Liver (tissue), 8 donors: ENCODE measurements at regions not wholly inside any gene's neighbourhood (a gene's known extent, or its start where the extent isn't known, plus 50 kb on each side); places are given as distances from the start of the nearest gene placed in this dataset.

ENCODE experiments used
- DNase-seq: peaks from one replicate; pipeline ENCODE4 v3.0.0-alpha.2; 2017; ENCODE audit warnings: low spot score
- H3K27ac ChIP-seq, 2 donors: one replicate each; pipeline ENCODE4 v1.7.0; 2013; ENCODE audit warnings: inconsistent platforms in 2 of 2, low read length in 2 of 2, control low read depth in 1 of 2, low read depth in 1 of 2, mild to moderate bottlenecking in 1 of 2
- H3K27me3 ChIP-seq, 4 donors: one replicate each; pipeline versions ENCODE4 v1.6.1 to v1.7.0; 2013; ENCODE audit warnings: low read length in 3 of 4, inconsistent platforms in 1 of 4, mild to moderate bottlenecking in 1 of 4, moderate library complexity in 1 of 4; ENCODE audit not compliant: control insufficient read depth in 4 of 4, insufficient read depth in 4 of 4
- H3K36me3 ChIP-seq, 4 donors: one replicate each; pipeline versions ENCODE4 v1.6.1 to v1.7.0; 2013; ENCODE audit warnings: low read length in 3 of 4, mild to moderate bottlenecking in 3 of 4, low read depth in 1 of 4, moderate library complexity in 1 of 4; ENCODE audit not compliant: control insufficient read depth in 4 of 4, insufficient read depth in 3 of 4
- H3K4me1 ChIP-seq, 4 donors: one replicate each; pipeline versions ENCODE4 v1.6.1 to v1.7.0; 2013; ENCODE audit warnings: low read length in 3 of 4, mild to moderate bottlenecking in 3 of 4, moderate library complexity in 1 of 4; ENCODE audit not compliant: control insufficient read depth in 4 of 4, insufficient read depth in 4 of 4
- H3K4me3 ChIP-seq, 3 donors: one replicate each; pipeline versions ENCODE4 v1.6.1 to v1.7.0; 2013; ENCODE audit warnings: low read length in 3 of 3, control low read depth in 1 of 3, low read depth in 1 of 3, mild to moderate bottlenecking in 1 of 3
- H3K9ac ChIP-seq, 2 donors: one replicate each; pipeline ENCODE4 v1.7.0; 2013; ENCODE audit warnings: low read length in 2 of 2, mild to moderate bottlenecking in 2 of 2, moderate library complexity in 2 of 2, control low read depth in 1 of 2, low read depth in 1 of 2
- H3K9me3 ChIP-seq, 4 donors: one replicate each; pipeline versions ENCODE4 v1.6.1 to v1.7.0; 2013; ENCODE audit warnings: low read length in 3 of 4; ENCODE audit not compliant: control insufficient read depth in 4 of 4
- CTCF ChIP-seq: fragments of 150-350 bp; IDR thresholded peaks from 2 replicates; pipeline ENCODE4 v1.5.1; 2017; ENCODE audit warnings: improper control_type of control experiment, low read depth, low read length; ENCODE audit not compliant: missing input control
- EGR1 ChIP-seq, 2 donors: IDR thresholded peaks; 2 replicates each; pipeline ENCODE4 v1.6.1; 2016 to 2018; ENCODE audit warnings: antibody characterized with exemption in 2 of 2, low read depth in 2 of 2
- FOXA1 ChIP-seq: IDR thresholded peaks from 2 replicates; pipeline ENCODE4 v1.6.1; 2016; ENCODE audit warnings: antibody characterized with exemption
- FOXA2 ChIP-seq: IDR thresholded peaks from 2 replicates; pipeline ENCODE4 v1.6.1; 2016; ENCODE audit warnings: antibody characterized with exemption
- GABPA ChIP-seq, 2 donors: IDR thresholded peaks in 1 of 2; conservative IDR thresholded peaks in 1 of 2; 2 replicates each; pipeline ENCODE4 v1.6.1; 2016; ENCODE audit warnings: antibody characterized with exemption in 2 of 2, mild to moderate bottlenecking in 1 of 2, moderate library complexity in 1 of 2
- HNF4A ChIP-seq, 2 donors: conservative IDR thresholded peaks; 2 replicates each; pipeline ENCODE4 v1.6.1; 2016; ENCODE audit warnings: antibody characterized with exemption in 2 of 2, mild to moderate bottlenecking in 2 of 2
- HNF4G ChIP-seq: IDR thresholded peaks from 2 replicates; pipeline ENCODE4 v1.6.1; 2016; ENCODE audit warnings: antibody characterized with exemption
- JUND ChIP-seq, 2 donors: IDR thresholded peaks; 2 replicates each; pipeline ENCODE4 v1.6.1; 2016; ENCODE audit warnings: antibody characterized with exemption in 2 of 2
- MAX ChIP-seq: IDR thresholded peaks from 2 replicates; pipeline ENCODE4 v1.6.1; 2016; ENCODE audit warnings: antibody characterized with exemption
- NR2F2 ChIP-seq: IDR thresholded peaks from 2 replicates; pipeline ENCODE4 v1.6.1; 2016; ENCODE audit warnings: antibody characterized with exemption
- RAD21 ChIP-seq, 2 donors: IDR thresholded peaks; 2 replicates each; pipeline ENCODE4 v1.6.1; 2016; ENCODE audit warnings: antibody characterized with exemption in 2 of 2, mild to moderate bottlenecking in 2 of 2
- REST ChIP-seq: IDR thresholded peaks from 2 replicates; pipeline ENCODE4 v1.6.1; 2016; ENCODE audit warnings: antibody characterized with exemption, mild to moderate bottlenecking
- RXRA ChIP-seq, 2 donors: IDR thresholded peaks; 2 replicates each; pipeline ENCODE4 v1.6.1; 2017 to 2018; ENCODE audit warnings: antibody characterized with exemption in 2 of 2, mild to moderate bottlenecking in 1 of 2
- SP1 ChIP-seq: IDR thresholded peaks from 2 replicates; pipeline ENCODE4 v1.6.1; 2018; ENCODE audit warnings: antibody characterized with exemption, mild to moderate bottlenecking
- TAF1 ChIP-seq: conservative IDR thresholded peaks from 2 replicates; pipeline ENCODE4 v1.6.1; 2016; ENCODE audit warnings: antibody characterized with exemption, mild to moderate bottlenecking
- YY1 ChIP-seq: IDR thresholded peaks from 2 replicates; pipeline ENCODE4 v1.6.1; 2016; ENCODE audit warnings: antibody characterized with exemption, mild to moderate bottlenecking
- WGBS: extraction: QIAGEN DNeasy Blood & Tissue Kit; methylation state at CpG from one replicate; pipeline ENCODE4 v1.1.7; 2013; 5-methylcytosine and 5-hydroxymethylcytosine counted together
- TF ChIP-seq, protein P1 (sequence below): IDR thresholded peaks from 2 replicates; pipeline ENCODE4 v1.6.1; 2016; ENCODE audit warnings: antibody characterized with exemption
- TF ChIP-seq, protein P2 (sequence below): IDR thresholded peaks from 2 replicates; pipeline ENCODE4 v1.6.1; 2016; ENCODE audit warnings: antibody characterized with exemption
- donor health status: healthy.
- donor health status: healthy.
- donor health status: healthy.
- donor health status: healthy.
- donor health status: healthy.

DNA sequence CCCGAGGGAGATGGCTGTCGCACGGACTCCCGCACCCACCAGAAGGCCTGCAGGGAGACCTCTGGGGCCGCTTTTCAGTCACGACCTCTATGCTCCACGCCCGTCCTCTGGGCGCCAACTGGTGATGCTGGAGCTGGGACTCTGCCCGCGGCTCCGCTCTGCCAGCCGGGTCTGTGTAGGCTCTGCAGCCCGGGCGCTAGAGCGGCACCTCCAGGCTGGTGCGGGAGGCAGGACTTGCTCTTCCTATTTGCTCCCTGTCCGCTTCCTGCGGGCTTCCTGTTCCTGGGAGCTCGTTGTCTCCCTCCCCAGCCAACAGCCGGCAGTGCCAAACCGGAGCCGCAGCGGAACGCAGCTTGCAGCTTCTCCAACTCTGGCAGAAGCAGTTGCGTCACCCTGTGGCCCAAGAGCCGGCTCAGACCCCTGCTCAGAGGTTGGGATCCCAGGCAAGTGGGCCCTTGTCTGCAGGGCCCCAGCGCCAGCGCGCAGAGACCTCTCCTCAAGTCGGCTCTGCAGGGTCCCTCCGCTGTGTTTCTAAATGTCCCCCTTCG is 285.9 kb downstream of the XXYLT1 start:
- no peak overlapping the region for H3K27ac ChIP-seq
- no peak for TF ChIP-seq SP1
- TF ChIP-seq HNF4A (conservative IDR thresholded peaks at IDR 0.05): peak; percentile 3 to 7
- TF ChIP-seq MAX: no peak
- no peak for TF ChIP-seq YY1
- TF ChIP-seq FOXA1: no peak
- no peak for TF ChIP-seq TAF1
- TF ChIP-seq JUND (IDR thresholded peaks at IDR 0.05): no peak
- TF ChIP-seq GABPA (IDR thresholded peaks at IDR 0.05 in 1 of 2, conservative IDR thresholded peaks at IDR 0.05 in 1 of 2): peak; percentile 23 to 50
- no peak for TF ChIP-seq HNF4G
- peak in 1 of 2 donors; percentile 14 for TF ChIP-seq RXRA (IDR thresholded peaks at IDR 0.05)
- no peak for TF ChIP-seq FOXA2
- TF ChIP-seq REST: no peak
- peak; percentile 61 to 77 for TF ChIP-seq RAD21 (IDR thresholded peaks at IDR 0.05)
- TF ChIP-seq EGR1 (IDR thresholded peaks at IDR 0.05; ENCODE audit: low read depth in 2 of 2): peak in 1 of 2 donors; percentile 81
- TF ChIP-seq, protein P1, sequence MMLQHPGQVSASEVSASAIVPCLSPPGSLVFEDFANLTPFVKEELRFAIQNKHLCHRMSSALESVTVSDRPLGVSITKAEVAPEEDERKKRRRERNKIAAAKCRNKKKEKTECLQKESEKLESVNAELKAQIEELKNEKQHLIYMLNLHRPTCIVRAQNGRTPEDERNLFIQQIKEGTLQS: peak; percentile 61
- TF ChIP-seq, protein P2, sequence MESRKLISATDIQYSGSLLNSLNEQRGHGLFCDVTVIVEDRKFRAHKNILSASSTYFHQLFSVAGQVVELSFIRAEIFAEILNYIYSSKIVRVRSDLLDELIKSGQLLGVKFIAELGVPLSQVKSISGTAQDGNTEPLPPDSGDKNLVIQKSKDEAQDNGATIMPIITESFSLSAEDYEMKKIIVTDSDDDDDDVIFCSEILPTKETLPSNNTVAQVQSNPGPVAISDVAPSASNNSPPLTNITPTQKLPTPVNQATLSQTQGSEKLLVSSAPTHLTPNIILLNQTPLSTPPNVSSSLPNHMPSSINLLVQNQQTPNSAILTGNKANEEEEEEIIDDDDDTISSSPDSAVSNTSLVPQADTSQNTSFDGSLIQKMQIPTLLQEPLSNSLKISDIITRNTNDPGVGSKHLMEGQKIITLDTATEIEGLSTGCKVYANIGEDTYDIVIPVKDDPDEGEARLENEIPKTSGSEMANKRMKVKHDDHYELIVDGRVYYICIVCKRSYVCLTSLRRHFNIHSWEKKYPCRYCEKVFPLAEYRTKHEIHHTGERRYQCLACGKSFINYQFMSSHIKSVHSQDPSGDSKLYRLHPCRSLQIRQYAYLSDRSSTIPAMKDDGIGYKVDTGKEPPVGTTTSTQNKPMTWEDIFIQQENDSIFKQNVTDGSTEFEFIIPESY: no peak
- TF ChIP-seq NR2F2: no peak
- peak; percentile 33 for TF ChIP-seq CTCF
- peak overlapping the region in 1 of 3 donors; percentile 27 for H3K4me3 ChIP-seq
- H3K36me3 ChIP-seq: no peaks in the 10 kb centered on the region
- 32% methylated on average over 33 of the region's 33 CpGs for WGBS
- H3K9me3 ChIP-seq: peaks cover 0 to 3% (median 2%) of the 10 kb centered on the region in 4 donors
- H3K27me3 ChIP-seq: no peaks in the 10 kb centered on the region
- peaks cover 4 to 13% (median 9%) of the 10 kb centered on the region in 4 donors for H3K4me1 ChIP-seq
- no peak overlapping the region for H3K9ac ChIP-seq
- DNase-seq: no peak
